ENCODE measurements at regions not wholly inside any gene's neighbourhood (a gene's known extent, or its start where the extent isn't known, plus 50 kb on each side); places are given as distances from the start of the nearest gene placed in this dataset.
A peak's percentile ranks its signal among the peaks of the same experiment; 100 is the strongest.

GRCh38 chr20:52783769-52784168 is 188.4 kb upstream of the TSHZ2 start:
- TF ChIP-seq EZH2 (optimal IDR thresholded peaks at IDR 0.05; ENCODE audit: low read depth, low read length): no peak
- TF ChIP-seq CTCF (IDR thresholded peaks at IDR 0.05; ENCODE audit: low read length): peak; percentile 34

Measured in MM.1S (cell line).